OCI-LY7 (cell line): ENCODE measurements at regions not wholly inside any gene's neighbourhood (a gene's known extent, or its start where the extent isn't known, plus 50 kb on each side); places are given as distances from the start of the nearest gene placed in this dataset.

Source experiments
- BruUV-seq: library from RNA; stranded (reverse); fragments of 400-500 nt; replicated peaks from 2 replicates; lab custom pipeline; 2021; lab: Mats Ljungman, UMichigan
- CTCF ChIA-PET: fragments of 300-600 bp; sonication (Branson Sonifier 250); formaldehyde crosslinking; loops from one replicate; lab custom pipeline; 2022; ENCODE audit warnings: antibody characterized with exemption; ENCODE audit not compliant: unreplicated experiment; lab: Charles Lee
- POLR2A ChIA-PET: fragments of 300-600 bp; sonication (Branson Sonifier 250); formaldehyde crosslinking; loops from one replicate; lab custom pipeline; 2022; ENCODE audit warnings: antibody characterized with exemption; lab: Charles Lee
- DNase-seq: peaks from one replicate; pipeline ENCODE4 v3.0.0-alpha.2; 2015; ENCODE audit warnings: low spot score
- H2AFZ ChIP-seq: fragments of 200-600 bp; sonication (generic), shearing (Covaris generic); 2 replicates; pipeline ENCODE4 v1.6.1; 2014; ENCODE audit warnings: mild to moderate bottlenecking, antibody characterized with exemption, low read length, moderate library complexity
- H3K27ac ChIP-seq: fragments of 200-600 bp; sonication (generic); 2 replicates; pipeline ENCODE4 v1.5.1; 2014; ENCODE audit warnings: mixed run types, low read depth, mild to moderate bottlenecking, moderate library complexity, low read length, inconsistent platforms; ENCODE audit not compliant: poor library complexity, severe bottlenecking
- H3K36me3 ChIP-seq: fragments of 200-600 bp; sonication (generic); 2 replicates; pipeline ENCODE4 v1.6.1; 2014; ENCODE audit warnings: mild to moderate bottlenecking, antibody characterized with exemption, low read length, moderate library complexity, mixed read lengths; ENCODE audit not compliant: insufficient read depth
- H3K4me1 ChIP-seq: fragments of 200-600 bp; sonication (generic); 2 replicates; pipeline ENCODE4 v1.5.1; 2014; ENCODE audit warnings: mild to moderate bottlenecking, low read length; ENCODE audit not compliant: insufficient read depth, poor library complexity, severe bottlenecking
- H3K4me2 ChIP-seq: fragments of 200-600 bp; sonication (generic); 2 replicates; pipeline ENCODE4 v1.6.1; 2014; ENCODE audit warnings: mild to moderate bottlenecking, low read length
- H3K4me3 ChIP-seq: fragments of 200-600 bp; sonication (generic); 2 replicates; pipeline ENCODE4 v1.5.1; 2014; ENCODE audit warnings: mild to moderate bottlenecking, low read depth, low read length; ENCODE audit not compliant: poor library complexity, severe bottlenecking
- H3K79me2 ChIP-seq: fragments of 200-600 bp; sonication (generic); 2 replicates; pipeline ENCODE4 v1.6.1; 2016; ENCODE audit warnings: low read depth, mild to moderate bottlenecking, low read length, moderate library complexity, mixed read lengths; ENCODE audit not compliant: insufficient read depth
- H3K9me2 ChIP-seq: fragments of 200-600 bp; sonication (generic); 2 replicates; pipeline ENCODE4 v1.6.1; 2016; ENCODE audit warnings: mild to moderate bottlenecking, low read length, mixed read lengths; ENCODE audit not compliant: insufficient read depth
- H3K9me3 ChIP-seq: fragments of 200-600 bp; sonication (generic); 2 replicates; pipeline ENCODE4 v1.6.1; 2014; ENCODE audit warnings: mild to moderate bottlenecking, mixed run types, low read length, mixed read lengths
- H4K20me1 ChIP-seq: fragments of 200-600 bp; sonication (generic); 2 replicates; pipeline ENCODE4 v1.6.1; 2014; ENCODE audit warnings: mild to moderate bottlenecking, antibody characterized with exemption, low read length, moderate library complexity, mixed read lengths; ENCODE audit not compliant: insufficient read depth
- EZH2phosphoT487 ChIP-seq: fragments of 200-600 bp; sonication (generic); IDR thresholded peaks from 2 replicates; pipeline ENCODE4 v1.6.1; 2018; ENCODE audit warnings: low read depth, borderline replicate concordance, mild to moderate bottlenecking, mixed run types, antibody characterized with exemption, low read length, moderate library complexity, mixed read lengths
- intact Hi-C: fragments of 100-400 bp; cut with micrococcal nuclease; formaldehyde crosslinking; loops from one replicate; pipeline ENCODE4 v1.10.0; 2022; ENCODE audit not compliant: unreplicated experiment
- TF ChIP-seq, protein P1 (sequence below): fragments of 200-600 bp; sonication (generic); conservative IDR thresholded peaks from 2 replicates; pipeline ENCODE4 v1.5.1; 2014; ENCODE audit warnings: mild to moderate bottlenecking, antibody characterized with exemption, low read length, moderate library complexity, mixed read lengths

DNA sequence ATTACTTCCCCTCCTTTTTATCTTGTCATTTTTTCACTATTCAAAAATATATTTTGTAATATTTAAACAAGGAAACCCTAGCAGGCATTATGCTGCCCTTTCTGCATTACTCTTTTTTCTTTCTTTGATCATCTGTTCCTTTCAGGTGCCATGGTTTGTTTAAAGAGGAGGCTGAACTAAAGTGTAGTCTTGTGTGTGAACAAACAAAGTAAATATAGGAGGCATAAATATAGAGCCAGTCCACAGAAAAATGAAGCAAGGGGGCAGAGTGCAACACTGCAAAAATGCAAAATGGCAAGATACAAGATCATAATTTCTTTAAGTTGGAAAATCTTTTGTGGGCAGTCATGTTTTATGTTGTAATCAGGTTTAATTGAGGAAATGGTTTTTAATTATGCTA is 947.3 kb upstream of the COX7C start:
- no peaks in the 10 kb centered on the region for H4K20me1 ChIP-seq
- CTCF ChIA-PET: no interaction called here
- intact Hi-C loops: no loop called here

DNA sequence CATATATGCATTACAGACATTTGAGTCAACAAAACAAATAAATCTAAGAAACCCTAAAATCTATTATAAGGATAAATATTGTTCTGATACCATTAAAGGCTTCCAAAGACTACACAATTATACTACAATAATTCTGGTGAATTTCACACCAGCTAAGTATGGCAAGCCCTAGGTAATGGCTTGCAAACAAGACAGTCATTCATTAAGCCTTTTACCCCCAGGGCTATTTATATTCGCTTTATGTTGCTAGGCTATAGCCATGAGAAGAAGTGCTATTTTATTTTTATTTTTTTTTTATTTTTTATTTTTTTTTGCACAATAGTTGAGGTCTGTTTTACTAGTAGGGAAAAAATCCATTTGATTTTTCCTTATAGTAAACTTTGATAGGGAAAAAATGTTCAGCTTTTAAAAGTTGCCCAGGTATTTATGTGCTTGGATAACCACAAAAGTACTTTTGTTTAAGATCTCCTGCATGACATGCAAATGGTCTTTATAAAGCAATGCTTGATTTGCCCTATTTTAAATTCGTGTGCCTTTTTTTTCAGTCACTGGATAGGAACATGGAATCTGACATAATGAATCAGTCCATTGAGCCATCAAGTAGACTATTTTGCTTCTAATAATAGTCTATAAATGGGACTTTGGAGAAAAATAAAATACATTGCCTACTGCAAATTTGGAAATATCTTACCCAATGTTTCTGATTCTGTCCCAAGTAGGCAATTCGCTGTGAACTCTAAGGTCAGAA is 946.3 kb upstream of the COX7C start:
- Histone ChIP-seq H4K20me1 (no peaks in the 10 kb centered on the region), H3K79me2 (no peaks in the 10 kb centered on the region), H3K9me3 (no peaks in the 10 kb centered on the region), H3K4me2 (no peak overlapping the region), H3K27ac (no peak overlapping the region), H3K4me3 (no peak overlapping the region), H3K4me1 (no peaks in the 10 kb centered on the region), H2AFZ (no peak overlapping the region), H3K9me2 (no peaks in the 10 kb centered on the region), H3K36me3 (no peaks in the 10 kb centered on the region)
- ChIA-PET CTCF (no interaction called here), POLR2A (no interaction called here)
- TF ChIP-seq, protein P1, sequence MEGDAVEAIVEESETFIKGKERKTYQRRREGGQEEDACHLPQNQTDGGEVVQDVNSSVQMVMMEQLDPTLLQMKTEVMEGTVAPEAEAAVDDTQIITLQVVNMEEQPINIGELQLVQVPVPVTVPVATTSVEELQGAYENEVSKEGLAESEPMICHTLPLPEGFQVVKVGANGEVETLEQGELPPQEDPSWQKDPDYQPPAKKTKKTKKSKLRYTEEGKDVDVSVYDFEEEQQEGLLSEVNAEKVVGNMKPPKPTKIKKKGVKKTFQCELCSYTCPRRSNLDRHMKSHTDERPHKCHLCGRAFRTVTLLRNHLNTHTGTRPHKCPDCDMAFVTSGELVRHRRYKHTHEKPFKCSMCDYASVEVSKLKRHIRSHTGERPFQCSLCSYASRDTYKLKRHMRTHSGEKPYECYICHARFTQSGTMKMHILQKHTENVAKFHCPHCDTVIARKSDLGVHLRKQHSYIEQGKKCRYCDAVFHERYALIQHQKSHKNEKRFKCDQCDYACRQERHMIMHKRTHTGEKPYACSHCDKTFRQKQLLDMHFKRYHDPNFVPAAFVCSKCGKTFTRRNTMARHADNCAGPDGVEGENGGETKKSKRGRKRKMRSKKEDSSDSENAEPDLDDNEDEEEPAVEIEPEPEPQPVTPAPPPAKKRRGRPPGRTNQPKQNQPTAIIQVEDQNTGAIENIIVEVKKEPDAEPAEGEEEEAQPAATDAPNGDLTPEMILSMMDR: no peak
- no peak for TF ChIP-seq EZH2phosphoT487
- intact Hi-C loops: no loop called here
- no peak for DNase-seq
- BruUV-seq: no TSS peak

More for the DNA sequence above, 947.3 kb upstream of the COX7C start:
- H2AFZ ChIP-seq: no peak overlapping the region
- H3K36me3 ChIP-seq: no peaks in the 10 kb centered on the region
- no peaks in the 10 kb centered on the region for H3K4me1 ChIP-seq
- no peak overlapping the region for H3K4me3 ChIP-seq
- H3K27ac ChIP-seq: no peak overlapping the region
- TF ChIP-seq, protein P1: no peak
- TF ChIP-seq EZH2phosphoT487: no peak
- no TSS peak for BruUV-seq
- H3K9me3 ChIP-seq: no peaks in the 10 kb centered on the region
- DNase-seq: no peak
- H3K79me2 ChIP-seq: no peaks in the 10 kb centered on the region
- H3K4me2 ChIP-seq: no peak overlapping the region
- POLR2A ChIA-PET: interaction anchor here (0.7 kb wide), 1 partner anchor 82 kb away, joined by 3 read pairs; no protein-coding TSS in a partner anchor
- no peaks in the 10 kb centered on the region for H3K9me2 ChIP-seq

DNA sequence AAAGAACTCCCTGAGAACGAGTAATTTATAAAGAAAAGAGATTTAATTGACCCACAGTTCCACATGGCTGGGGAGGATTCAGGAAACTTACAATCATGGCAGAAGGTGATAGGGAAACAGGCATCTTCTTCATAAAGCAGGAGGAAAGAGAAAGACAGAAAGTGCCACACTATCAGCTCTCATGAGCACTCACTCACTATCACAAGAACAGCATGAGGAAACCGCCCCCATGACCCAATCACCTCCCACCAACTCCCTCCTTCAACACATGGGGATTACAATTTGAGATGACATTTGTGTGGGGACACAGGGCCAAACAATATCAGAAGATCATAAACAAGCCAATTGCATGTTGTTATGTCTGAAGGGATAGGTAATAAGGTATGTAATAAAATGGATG is 935.9 kb upstream of the COX7C start:
- Histone ChIP-seq H3K27ac (no peak overlapping the region), H3K4me1 (no peaks in the 10 kb centered on the region), H3K36me3 (no peaks in the 10 kb centered on the region), H3K4me3 (no peak overlapping the region), H2AFZ (no peak overlapping the region), H3K79me2 (no peaks in the 10 kb centered on the region), H3K9me2 (no peaks in the 10 kb centered on the region), H4K20me1 (no peaks in the 10 kb centered on the region), H3K4me2 (no peak overlapping the region), H3K9me3 (no peaks in the 10 kb centered on the region)
- CTCF ChIA-PET: no interaction called here
- BruUV-seq: no TSS peak
- DNase-seq: no peak
- intact Hi-C loops: no loop called here
- TF ChIP-seq, protein P1: no peak
- TF ChIP-seq EZH2phosphoT487: no peak
- POLR2A ChIA-PET: no interaction called here
